ENCODE measurements at regions not wholly inside any gene's neighbourhood (a gene's known extent, or its start where the extent isn't known, plus 50 kb on each side); places are given as distances from the start of the nearest gene placed in this dataset.

DNA sequence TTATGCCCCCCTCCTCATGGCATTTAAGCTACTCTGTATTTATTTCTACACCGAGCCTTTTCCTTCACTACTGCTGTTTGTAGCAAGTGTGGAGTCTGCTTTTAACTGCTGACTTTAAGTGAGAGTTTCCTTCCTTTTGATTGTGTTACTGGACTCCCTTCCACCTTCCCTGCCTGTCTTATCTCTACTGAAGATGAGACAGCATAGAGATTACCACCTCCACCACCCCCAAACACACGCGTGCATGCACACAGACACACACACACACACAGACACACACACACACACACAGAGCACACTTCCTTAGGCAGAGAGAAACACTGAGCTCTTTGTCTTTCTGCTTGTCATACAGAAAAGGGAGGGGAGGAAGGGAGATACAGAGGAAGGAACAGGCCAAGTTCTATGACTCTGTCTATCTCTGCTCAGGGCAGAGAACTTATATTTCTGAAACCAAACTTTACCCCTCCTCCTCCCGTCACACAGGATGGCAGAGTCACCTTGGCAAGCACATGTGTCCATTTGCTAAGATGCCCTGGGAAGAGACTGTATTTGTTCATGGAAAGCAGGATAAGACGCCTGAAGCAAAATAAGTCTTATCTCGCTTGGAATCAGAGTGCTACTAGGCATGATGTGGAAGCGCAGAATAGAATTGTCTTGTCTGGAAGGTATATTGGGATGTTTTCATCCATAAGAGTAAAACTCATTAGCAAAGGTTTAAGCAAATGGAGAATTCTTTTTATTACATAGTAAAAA, 81.8 kb upstream of the CAV2 start:
- Histone ChIP-seq H3K9me3 (ENCODE audit: control insufficient read depth, low read depth, low read length) (no peaks in the 10 kb centered on the region), H2AFZ (ENCODE audit: control insufficient read depth, low read length) (peak overlapping the region; percentile 93), H3K9me1 (ENCODE audit: control insufficient read depth, extremely low read depth, insufficient read depth, low read length) (no peaks in the 10 kb centered on the region), H3K4me1 (ENCODE audit: control insufficient read depth, extremely low read depth, insufficient read depth, low read length) (peaks cover 8% of the 10 kb centered on the region), H3K27ac (ENCODE audit: control insufficient read depth, insufficient read depth, low read length) (peak overlapping the region; percentile 25), H3K79me2 (ENCODE audit: control insufficient read depth, insufficient read depth, low read length) (no peaks in the 10 kb centered on the region), H4K20me1 (ENCODE audit: control insufficient read depth, extremely low read depth, insufficient read depth, low read length) (no peaks in the 10 kb centered on the region), H3K36me3 (ENCODE audit: control insufficient read depth in 2 of 2, extremely low read depth in 1 of 2, insufficient read depth in 2 of 2, low read length in 2 of 2) (no peaks in the 10 kb centered on the region), H3K4me2 (ENCODE audit: control insufficient read depth, extremely low read depth, insufficient read depth, low read depth, low read length) (peak overlapping the region; percentile 35), H3K9ac (ENCODE audit: control insufficient read depth, extremely low read depth, insufficient read depth, low read length) (peak overlapping the region; percentile 31), H3K27me3 (ENCODE audit: control insufficient read depth, extremely low read depth, insufficient read depth, low read length) (no peaks in the 10 kb centered on the region), H3K4me3 (ENCODE audit: control insufficient read depth in 2 of 3, extremely low read depth in 1 of 3, insufficient read depth in 2 of 3, low read depth in 1 of 3, low read length in 3 of 3) (no peak overlapping the region)
- dilution Hi-C loops (cut with MboI; ENCODE audit: extremely low pct_ligation_motif_present, low sequenced_read_pairs) = no loop called here
- peak; percentile 85 for FAIRE-seq
- no peak for TF ChIP-seq EZH2 (IDR thresholded peaks at IDR 0.05; ENCODE audit: low read length)
- TF ChIP-seq, protein P1, sequence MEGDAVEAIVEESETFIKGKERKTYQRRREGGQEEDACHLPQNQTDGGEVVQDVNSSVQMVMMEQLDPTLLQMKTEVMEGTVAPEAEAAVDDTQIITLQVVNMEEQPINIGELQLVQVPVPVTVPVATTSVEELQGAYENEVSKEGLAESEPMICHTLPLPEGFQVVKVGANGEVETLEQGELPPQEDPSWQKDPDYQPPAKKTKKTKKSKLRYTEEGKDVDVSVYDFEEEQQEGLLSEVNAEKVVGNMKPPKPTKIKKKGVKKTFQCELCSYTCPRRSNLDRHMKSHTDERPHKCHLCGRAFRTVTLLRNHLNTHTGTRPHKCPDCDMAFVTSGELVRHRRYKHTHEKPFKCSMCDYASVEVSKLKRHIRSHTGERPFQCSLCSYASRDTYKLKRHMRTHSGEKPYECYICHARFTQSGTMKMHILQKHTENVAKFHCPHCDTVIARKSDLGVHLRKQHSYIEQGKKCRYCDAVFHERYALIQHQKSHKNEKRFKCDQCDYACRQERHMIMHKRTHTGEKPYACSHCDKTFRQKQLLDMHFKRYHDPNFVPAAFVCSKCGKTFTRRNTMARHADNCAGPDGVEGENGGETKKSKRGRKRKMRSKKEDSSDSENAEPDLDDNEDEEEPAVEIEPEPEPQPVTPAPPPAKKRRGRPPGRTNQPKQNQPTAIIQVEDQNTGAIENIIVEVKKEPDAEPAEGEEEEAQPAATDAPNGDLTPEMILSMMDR (optimal IDR thresholded peaks at IDR 0.05 in 1 of 3, IDR thresholded peaks at IDR 0.05 in 1 of 3, conservative IDR thresholded peaks at IDR 0.05 in 1 of 3; ENCODE audit: extremely low read depth in 1 of 3, insufficient read depth in 2 of 3, low read length in 3 of 3) = no peak
- no peak for DNase-seq (ENCODE audit: low read depth, low spot score)

DNA sequence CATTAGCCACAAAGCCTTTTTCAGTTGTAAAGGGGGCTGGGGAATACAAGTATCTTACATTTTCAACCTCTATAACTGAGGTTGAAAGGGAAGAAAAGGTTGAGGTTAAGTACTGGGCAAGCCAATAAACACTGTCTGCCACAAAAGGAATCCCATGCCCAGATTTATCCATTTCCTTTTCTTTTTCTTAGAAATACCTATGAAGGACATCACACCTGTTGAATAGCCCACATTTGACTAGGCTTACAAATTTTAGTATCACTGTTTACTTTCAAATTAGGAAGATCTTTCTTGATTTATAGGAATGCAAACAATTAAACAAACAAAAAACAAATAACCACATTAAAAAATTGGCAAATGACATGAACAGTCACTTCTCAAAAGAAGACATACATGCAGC, 81.0 kb upstream of the CAV2 start:
- Histone ChIP-seq H3K27me3 (ENCODE audit: control insufficient read depth, extremely low read depth, insufficient read depth, low read length) (no peaks in the 10 kb centered on the region), H3K36me3 (ENCODE audit: control insufficient read depth in 2 of 2, extremely low read depth in 1 of 2, insufficient read depth in 2 of 2, low read length in 2 of 2) (no peaks in the 10 kb centered on the region), H3K4me2 (ENCODE audit: control insufficient read depth, extremely low read depth, insufficient read depth, low read depth, low read length) (no peak overlapping the region), H3K4me1 (ENCODE audit: control insufficient read depth, extremely low read depth, insufficient read depth, low read length) (peaks cover 10% of the 10 kb centered on the region), H3K27ac (ENCODE audit: control insufficient read depth, insufficient read depth, low read length) (no peak overlapping the region), H3K9ac (ENCODE audit: control insufficient read depth, extremely low read depth, insufficient read depth, low read length) (no peak overlapping the region), H4K20me1 (ENCODE audit: control insufficient read depth, extremely low read depth, insufficient read depth, low read length) (no peaks in the 10 kb centered on the region), H2AFZ (ENCODE audit: control insufficient read depth, low read length) (no peak overlapping the region), H3K79me2 (ENCODE audit: control insufficient read depth, insufficient read depth, low read length) (no peaks in the 10 kb centered on the region), H3K4me3 (ENCODE audit: control insufficient read depth in 2 of 3, extremely low read depth in 1 of 3, insufficient read depth in 2 of 3, low read depth in 1 of 3, low read length in 3 of 3) (no peak overlapping the region), H3K9me1 (ENCODE audit: control insufficient read depth, extremely low read depth, insufficient read depth, low read length) (no peaks in the 10 kb centered on the region), H3K9me3 (ENCODE audit: control insufficient read depth, low read depth, low read length) (no peaks in the 10 kb centered on the region)
- FAIRE-seq (no peak), DNase-seq (ENCODE audit: low read depth, low spot score) (no peak)
- TF ChIP-seq, protein P1 (optimal IDR thresholded peaks at IDR 0.05 in 1 of 3, IDR thresholded peaks at IDR 0.05 in 1 of 3, conservative IDR thresholded peaks at IDR 0.05 in 1 of 3; ENCODE audit: extremely low read depth in 1 of 3, insufficient read depth in 2 of 3, low read length in 3 of 3) = no peak
- TF ChIP-seq EZH2 (IDR thresholded peaks at IDR 0.05; ENCODE audit: low read length) = no peak
- dilution Hi-C loops (cut with MboI; ENCODE audit: extremely low pct_ligation_motif_present, low sequenced_read_pairs) = no loop called here
